ENCODE measurements at regions not wholly inside any gene's neighbourhood (a gene's known extent, or its start where the extent isn't known, plus 50 kb on each side); places are given as distances from the start of the nearest gene placed in this dataset.

- DNase-seq (ENCODE audit: low spot score), result no peak
- TF ChIP-seq, protein P1, sequence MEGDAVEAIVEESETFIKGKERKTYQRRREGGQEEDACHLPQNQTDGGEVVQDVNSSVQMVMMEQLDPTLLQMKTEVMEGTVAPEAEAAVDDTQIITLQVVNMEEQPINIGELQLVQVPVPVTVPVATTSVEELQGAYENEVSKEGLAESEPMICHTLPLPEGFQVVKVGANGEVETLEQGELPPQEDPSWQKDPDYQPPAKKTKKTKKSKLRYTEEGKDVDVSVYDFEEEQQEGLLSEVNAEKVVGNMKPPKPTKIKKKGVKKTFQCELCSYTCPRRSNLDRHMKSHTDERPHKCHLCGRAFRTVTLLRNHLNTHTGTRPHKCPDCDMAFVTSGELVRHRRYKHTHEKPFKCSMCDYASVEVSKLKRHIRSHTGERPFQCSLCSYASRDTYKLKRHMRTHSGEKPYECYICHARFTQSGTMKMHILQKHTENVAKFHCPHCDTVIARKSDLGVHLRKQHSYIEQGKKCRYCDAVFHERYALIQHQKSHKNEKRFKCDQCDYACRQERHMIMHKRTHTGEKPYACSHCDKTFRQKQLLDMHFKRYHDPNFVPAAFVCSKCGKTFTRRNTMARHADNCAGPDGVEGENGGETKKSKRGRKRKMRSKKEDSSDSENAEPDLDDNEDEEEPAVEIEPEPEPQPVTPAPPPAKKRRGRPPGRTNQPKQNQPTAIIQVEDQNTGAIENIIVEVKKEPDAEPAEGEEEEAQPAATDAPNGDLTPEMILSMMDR (IDR thresholded peaks at IDR 0.05; ENCODE audit: extremely low read depth, missing control alignments), result no peak
Observed at GRCh38 chr18:71899707-71900472, 644.3 kb downstream of the CBLN2 start.

DNA sequence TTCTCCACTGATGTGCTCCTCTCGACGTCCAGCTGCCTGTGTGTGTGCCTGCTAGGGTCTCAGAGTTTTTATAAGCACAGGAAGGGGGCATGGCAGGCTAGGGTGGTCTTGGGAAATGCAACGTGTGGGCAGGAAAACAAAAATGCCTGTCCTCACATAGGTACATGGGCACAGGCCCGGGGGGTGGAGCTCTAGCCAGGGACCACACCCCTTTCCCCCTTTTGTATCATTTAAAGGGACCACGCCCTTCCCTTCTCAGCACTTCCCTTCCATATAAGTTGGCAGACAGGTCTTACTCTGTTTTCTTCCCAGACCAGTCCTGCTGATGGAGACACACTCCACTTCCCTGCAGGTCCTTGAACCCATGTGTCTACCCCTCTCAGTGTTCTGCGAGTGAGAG, 645.0 kb downstream of the CBLN2 start:
- TF ChIP-seq, protein P1 (IDR thresholded peaks at IDR 0.05; ENCODE audit: extremely low read depth, missing control alignments), result no peak
- DNase-seq (ENCODE audit: low spot score), result no peak

DNA sequence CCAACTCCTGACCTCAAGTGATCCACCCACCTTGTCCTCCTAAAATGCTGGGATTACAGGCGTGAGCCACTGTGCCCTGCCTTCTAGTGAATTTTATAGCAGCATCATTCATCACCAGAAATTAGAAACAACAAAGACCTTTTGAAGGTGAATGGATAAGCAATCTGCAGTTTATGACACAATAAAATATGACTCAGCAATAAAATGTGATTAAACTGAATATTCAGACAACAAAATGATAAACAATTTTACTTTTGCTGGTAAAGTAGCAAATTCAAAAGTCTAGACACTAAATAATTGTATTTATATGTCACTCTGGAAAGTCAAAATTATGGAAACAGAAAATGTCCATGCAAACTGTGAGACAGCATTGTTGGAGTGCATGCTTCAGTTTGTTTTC, 656.6 kb downstream of the CBLN2 start:
- no peak for DNase-seq (ENCODE audit: low spot score)
- TF ChIP-seq, protein P1 (IDR thresholded peaks at IDR 0.05; ENCODE audit: extremely low read depth, missing control alignments), result no peak

- TF ChIP-seq, protein P1 (IDR thresholded peaks at IDR 0.05; ENCODE audit: extremely low read depth, missing control alignments), result no peak
- no peak for DNase-seq (ENCODE audit: low spot score)
Observed at GRCh38 chr18:71878226-71878625, 665.9 kb downstream of the CBLN2 start.

DNA sequence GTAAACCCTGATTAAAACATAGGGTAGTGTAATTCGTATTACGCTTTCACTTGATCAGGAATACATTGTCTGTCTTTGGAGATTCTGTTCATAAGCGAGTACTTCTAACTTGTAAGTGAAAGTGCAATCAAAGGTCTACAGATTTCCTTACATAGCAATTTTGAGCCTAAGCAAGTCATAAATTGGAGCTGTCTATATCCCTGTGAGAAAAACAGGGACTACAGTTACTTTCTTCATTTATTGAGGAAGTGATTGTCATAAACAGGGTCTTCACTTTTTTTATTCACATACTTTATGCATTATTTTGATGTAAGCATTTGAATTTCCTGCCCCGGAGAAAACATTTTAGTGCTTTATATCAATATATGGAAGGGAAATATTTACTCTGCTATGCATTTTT, 670.4 kb downstream of the CBLN2 start:
- TF ChIP-seq, protein P1 (IDR thresholded peaks at IDR 0.05; ENCODE audit: extremely low read depth, missing control alignments), result no peak

GRCh38 chr18:71865888-71866287, 678.3 kb downstream of the CBLN2 start:
- TF ChIP-seq, protein P1 (IDR thresholded peaks at IDR 0.05; ENCODE audit: extremely low read depth, missing control alignments), result no peak
- no peak for DNase-seq (ENCODE audit: low spot score)

More for the DNA sequence above, 670.4 kb downstream of the CBLN2 start:
- DNase-seq (ENCODE audit: low spot score), result no peak

GRCh38 chr18:71850602-71851001, 693.5 kb downstream of the CBLN2 start:
- no peak for DNase-seq (ENCODE audit: low spot score)
- TF ChIP-seq, protein P1 (IDR thresholded peaks at IDR 0.05; ENCODE audit: extremely low read depth, missing control alignments), result no peak
